ENCODE measurements at regions not wholly inside any gene's neighbourhood (a gene's known extent, or its start where the extent isn't known, plus 50 kb on each side); places are given as distances from the start of the nearest gene placed in this dataset.

- DNase-seq = peak; percentile 76
- H2BK120ac ChIP-seq (ENCODE audit: low read depth, low read length) = no peak overlapping the region
- H3K4ac ChIP-seq (ENCODE audit: low read depth, low read length) = no peak overlapping the region
- no peak overlapping the region for H2AK5ac ChIP-seq (ENCODE audit: low read depth, low read length)
- CTCF ChIA-PET = interaction anchor here (0.5 to 4.4 kb wide), 11 partner anchors 174 to 654 kb away, joined by 3 to 26 read pairs (median 5); no protein-coding TSS in a partner anchor
- no peak overlapping the region for H2BK20ac ChIP-seq (ENCODE audit: low read depth, low read length)
- H3K14ac ChIP-seq (replicated peaks; ENCODE audit: low read depth, low read length) = no peak overlapping the region
- no peaks in the 10 kb centered on the region for H3K9me3 ChIP-seq (ENCODE audit: control insufficient read depth, insufficient read depth, low read length)
- peak; percentile 32; the same call in 1 of the 2 replicates for ATAC-seq (ENCODE audit: low read depth)
- H2BK5ac ChIP-seq (ENCODE audit: low read depth, low read length, poor library complexity, severe bottlenecking) = peak overlapping the region; percentile 99
- no peaks in the 10 kb centered on the region for H3K27me3 ChIP-seq (ENCODE audit: control insufficient read depth, insufficient read depth, low read length)
- H3K56ac ChIP-seq (ENCODE audit: extremely low read depth, insufficient read depth, low read length) = no peak overlapping the region
- dilution Hi-C loops (cut with HindIII; ENCODE audit: low sequenced_read_pairs, unreplicated experiment) (no loop called here), intact Hi-C loops (cut with micrococcal nuclease) (loop anchor here (1.0 to 10.0 kb wide), 8 partner anchors 183 to 1506 kb away; no protein-coding TSS in a partner anchor), in situ Hi-C loops (cut with MboI; ENCODE audit: low sequenced_read_pairs) (loop anchor here (5.0 to 25.0 kb wide), 3 partner anchors 492 to 1512 kb away; no protein-coding TSS in a partner anchor)
- H2BK15ac ChIP-seq (ENCODE audit: low read depth, low read length) = no peak overlapping the region
- H3K36me3 ChIP-seq (ENCODE audit: control insufficient read depth, insufficient read depth, low read length) = no peaks in the 10 kb centered on the region
- H2AK9ac ChIP-seq (replicated peaks; ENCODE audit: low read depth, low read length, poor library complexity) = no peak overlapping the region
- no peaks in the 10 kb centered on the region for H3K9me1 ChIP-seq (ENCODE audit: insufficient read depth, low read length)
- no peak overlapping the region for H3K4me2 ChIP-seq (ENCODE audit: low read depth, low read length)
- TF ChIP-seq RCOR1 (IDR thresholded peaks at IDR 0.05; ENCODE audit: insufficient replicate concordance, low read length) (no peak), BHLHE40 (IDR thresholded peaks at IDR 0.05; ENCODE audit: low read depth, low read length) (no peak), MAZ (IDR thresholded peaks at IDR 0.05; ENCODE audit: borderline replicate concordance, low read depth, low read length) (no peak), SMC3 (IDR thresholded peaks at IDR 0.05; ENCODE audit: low read depth, low read length) (peak; percentile 84), RAD21 (IDR thresholded peaks at IDR 0.05; ENCODE audit: low read length) (peak; percentile 90), USF2 (IDR thresholded peaks at IDR 0.05; ENCODE audit: low read depth, low read length) (no peak)
- TF ChIP-seq, protein P1, sequence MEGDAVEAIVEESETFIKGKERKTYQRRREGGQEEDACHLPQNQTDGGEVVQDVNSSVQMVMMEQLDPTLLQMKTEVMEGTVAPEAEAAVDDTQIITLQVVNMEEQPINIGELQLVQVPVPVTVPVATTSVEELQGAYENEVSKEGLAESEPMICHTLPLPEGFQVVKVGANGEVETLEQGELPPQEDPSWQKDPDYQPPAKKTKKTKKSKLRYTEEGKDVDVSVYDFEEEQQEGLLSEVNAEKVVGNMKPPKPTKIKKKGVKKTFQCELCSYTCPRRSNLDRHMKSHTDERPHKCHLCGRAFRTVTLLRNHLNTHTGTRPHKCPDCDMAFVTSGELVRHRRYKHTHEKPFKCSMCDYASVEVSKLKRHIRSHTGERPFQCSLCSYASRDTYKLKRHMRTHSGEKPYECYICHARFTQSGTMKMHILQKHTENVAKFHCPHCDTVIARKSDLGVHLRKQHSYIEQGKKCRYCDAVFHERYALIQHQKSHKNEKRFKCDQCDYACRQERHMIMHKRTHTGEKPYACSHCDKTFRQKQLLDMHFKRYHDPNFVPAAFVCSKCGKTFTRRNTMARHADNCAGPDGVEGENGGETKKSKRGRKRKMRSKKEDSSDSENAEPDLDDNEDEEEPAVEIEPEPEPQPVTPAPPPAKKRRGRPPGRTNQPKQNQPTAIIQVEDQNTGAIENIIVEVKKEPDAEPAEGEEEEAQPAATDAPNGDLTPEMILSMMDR (conservative IDR thresholded peaks at IDR 0.05; ENCODE audit: low read depth, low read length) = peak; percentile 70
- H3K18ac ChIP-seq (ENCODE audit: low read depth, low read length) = no peak overlapping the region
- H4K91ac ChIP-seq (ENCODE audit: insufficient read depth, low read depth, low read length) = no peak overlapping the region
- H3K23ac ChIP-seq (ENCODE audit: low read depth, low read length) = no peak overlapping the region
- no peaks in the 10 kb centered on the region for H3K79me1 ChIP-seq (ENCODE audit: low read depth in 1 of 2, low read length in 2 of 2)
- H3K4me3 ChIP-seq (ENCODE audit: insufficient read depth, low read depth, low read length) = no peak overlapping the region
- peaks cover 5% of the 10 kb centered on the region for H3K4me1 ChIP-seq (ENCODE audit: control insufficient read depth, insufficient read depth, low read length)
- H3K27ac ChIP-seq (ENCODE audit: insufficient read depth, low read length) = no peak overlapping the region
- no peaks in the 10 kb centered on the region for H4K20me1 ChIP-seq (ENCODE audit: insufficient read depth, low read length)
- H3K9ac ChIP-seq (ENCODE audit: low read depth, low read length) = no peak overlapping the region
- POLR2A ChIA-PET (ENCODE audit: unreplicated experiment) = interaction anchor here (0.6 to 1.7 kb wide), 2 partner anchors 493 to 658 kb away, joined by 3 to 5 read pairs; no protein-coding TSS in a partner anchor
- no peak overlapping the region; a peak in 2 of 4 replicates for H4K8ac ChIP-seq (ENCODE audit: low read depth in 2 of 2, low read length in 2 of 2)
- BruUV-seq (replicated peaks) = no TSS peak
- no peak overlapping the region for H2AFZ ChIP-seq (replicated peaks; ENCODE audit: low read length, poor library complexity)
- H4K5ac ChIP-seq (ENCODE audit: low read depth, low read length) = no peak overlapping the region
Observed at GRCh38 chr4:156475322-156475721, 496.3 kb downstream of the PDGFC start.
